ENCODE measurements at regions not wholly inside any gene's neighbourhood (a gene's known extent, or its start where the extent isn't known, plus 50 kb on each side); places are given as distances from the start of the nearest gene placed in this dataset.

- no peak for TF ChIP-seq CTCF (IDR thresholded peaks at IDR 0.05)
- TF ChIP-seq POLR2A (IDR thresholded peaks at IDR 0.05): no peak
These were observed 184.7 kb upstream of the PPP1R26 start for GRCh38 chr9:135294836-135295235.
